HG03060 (cell line): ENCODE measurements at regions not wholly inside any gene's neighbourhood (a gene's known extent, or its start where the extent isn't known, plus 50 kb on each side); places are given as distances from the start of the nearest gene placed in this dataset.
"Not testable (repeated sequence)": the region's sequence is repeated elsewhere in the genome, so short reads cannot be mapped to it uniquely, and the experiment has no call there.

ENCODE experiments used
- ATAC-seq: cut with Tn5 transposase; IDR thresholded peaks from one replicate; pipeline ENCODE4 v1.9.1; 2021; ENCODE audit warnings: low read depth, moderate number of reproducible peaks; ENCODE audit not compliant: unreplicated experiment

DNA sequence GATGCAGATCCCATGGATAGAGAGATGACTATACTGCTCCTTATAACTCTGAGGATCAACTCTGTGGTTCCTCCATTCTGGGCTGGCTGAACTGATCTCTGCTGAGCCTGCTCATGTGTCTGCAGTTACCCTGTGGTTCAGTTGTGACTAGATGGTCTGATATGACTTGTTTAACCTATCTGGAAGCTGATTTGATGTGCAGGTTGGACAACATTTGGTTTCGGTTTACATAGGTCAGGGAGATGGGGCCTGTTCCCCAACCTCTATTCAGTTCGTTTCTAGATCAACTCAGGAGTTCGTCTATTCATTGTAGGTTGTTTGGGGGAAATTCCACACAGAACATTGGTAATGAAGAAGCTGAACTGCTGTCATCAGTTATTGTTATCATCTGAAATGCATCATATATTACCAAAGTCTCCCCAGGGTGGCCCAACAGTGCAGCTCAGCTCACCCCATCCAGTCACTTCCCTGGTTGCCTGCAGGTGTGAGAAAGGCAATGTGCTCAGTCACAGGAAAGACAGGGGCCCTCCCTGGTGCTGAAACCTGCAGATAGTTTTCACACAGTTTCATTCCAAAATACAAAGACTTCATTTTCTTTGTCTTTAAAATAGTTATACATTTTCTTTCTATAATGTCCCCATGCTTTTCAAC lies 415.0 kb downstream of the RPIA start:
- not testable (repeated sequence) for ATAC-seq

DNA sequence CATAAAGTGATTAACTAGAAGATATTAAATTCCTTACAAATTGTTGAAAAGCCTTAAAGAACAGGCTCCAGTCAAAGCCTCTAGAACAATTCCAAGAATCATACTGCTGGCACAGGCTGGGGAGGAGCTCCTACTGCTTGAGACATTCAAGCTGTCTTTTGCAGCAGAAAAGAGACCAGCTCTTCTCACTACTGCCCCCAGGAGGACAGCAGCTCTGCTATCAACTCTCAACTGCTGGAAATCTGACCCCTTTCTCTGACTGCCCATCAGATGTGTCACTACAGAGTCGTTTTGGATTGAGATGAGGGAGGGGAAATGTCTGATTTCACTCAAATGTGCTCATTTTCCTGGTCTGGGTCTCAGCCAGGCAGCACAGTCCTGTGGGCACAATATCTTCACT lies 421.0 kb downstream of the RPIA start:
- ATAC-seq, result not testable (repeated sequence)

DNA sequence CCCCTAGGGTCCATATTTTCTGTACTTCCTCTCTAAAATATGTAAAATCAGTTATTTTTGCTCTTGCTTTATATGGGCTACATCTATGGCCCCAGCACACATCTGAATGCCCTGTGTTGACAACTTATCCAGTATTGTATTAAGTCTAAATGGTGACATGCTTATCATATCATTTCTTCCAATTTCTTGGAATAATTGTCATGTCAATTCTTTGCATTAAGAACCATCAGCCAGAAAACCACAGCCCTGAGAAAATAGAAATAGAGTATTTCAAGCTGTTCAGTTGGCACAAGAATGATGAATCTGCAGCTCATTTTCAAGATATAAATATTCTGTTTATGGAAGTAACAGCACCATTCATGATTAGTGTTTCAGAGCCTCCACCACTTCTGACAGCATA lies 421.8 kb downstream of the RPIA start:
- not testable (repeated sequence) for ATAC-seq

DNA sequence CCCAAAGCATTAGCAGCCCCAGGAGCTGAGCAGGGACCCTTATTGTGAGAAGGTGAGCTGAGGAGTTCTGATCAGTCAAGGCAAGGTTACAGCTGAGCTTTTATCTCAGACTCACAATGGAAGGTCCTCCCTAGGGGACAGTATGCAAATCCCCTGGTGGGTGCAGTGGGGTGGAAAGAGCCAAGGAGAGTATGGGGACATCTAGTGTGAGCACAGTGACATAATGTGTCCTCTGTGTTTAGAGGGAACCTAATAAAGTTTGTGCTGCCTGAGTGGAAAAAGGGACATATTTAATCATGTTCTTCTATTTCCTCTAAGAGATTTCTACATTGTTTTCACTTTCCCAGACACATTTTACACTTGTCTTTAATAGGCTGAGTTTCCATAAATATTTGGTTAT lies 438.0 kb downstream of the RPIA start:
- not testable (repeated sequence) for ATAC-seq

DNA sequence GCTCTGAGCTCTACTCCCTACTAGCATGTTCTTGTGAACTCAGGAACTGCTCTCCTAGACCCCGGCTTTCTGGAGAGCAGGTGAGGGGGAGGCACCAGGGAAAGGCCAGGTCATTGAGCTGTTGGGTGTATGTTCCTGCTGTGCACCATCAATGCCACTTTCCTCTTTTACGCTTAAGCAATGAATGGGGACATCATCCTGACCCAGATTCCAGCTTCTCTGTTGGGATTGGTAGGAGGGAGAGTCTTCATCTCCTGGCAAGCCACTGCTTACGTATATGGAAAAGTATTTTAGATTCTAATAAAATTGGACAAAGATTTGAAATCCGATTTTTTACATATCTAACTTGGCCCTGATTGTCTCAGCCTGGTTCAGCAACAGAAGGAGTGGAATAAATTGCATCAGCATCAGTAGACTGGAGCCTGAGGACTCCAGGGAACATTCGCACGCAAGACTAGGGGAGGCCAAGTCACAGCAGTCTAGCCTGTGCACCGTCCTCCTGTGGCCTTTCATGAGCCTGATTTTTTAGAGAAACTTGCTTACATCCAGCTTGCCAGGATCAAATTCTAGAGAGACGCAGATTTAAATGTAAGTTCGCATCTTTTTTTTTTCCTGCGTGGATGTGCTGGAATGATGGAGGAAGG lies 439.3 kb downstream of the RPIA start:
- ATAC-seq, result not testable (repeated sequence)

DNA sequence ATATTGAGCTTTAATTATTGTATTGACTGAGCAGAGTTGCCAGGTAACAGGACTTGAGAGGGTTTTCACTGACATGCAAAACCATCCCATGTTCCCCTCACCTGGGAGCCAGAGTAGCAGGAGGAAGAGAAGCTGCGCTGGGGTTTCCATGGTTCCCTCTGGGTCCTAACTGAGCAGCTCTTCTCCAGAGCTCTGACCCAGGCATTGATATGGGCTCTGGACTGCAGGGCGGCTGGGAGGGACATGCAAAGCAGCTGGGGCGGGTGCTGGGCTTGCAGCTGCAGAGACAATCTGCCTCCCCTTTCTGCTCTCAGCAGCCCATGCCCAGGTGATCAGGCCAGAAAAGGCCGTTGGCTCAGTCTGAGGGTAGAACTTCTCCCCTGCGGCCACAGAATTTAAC lies 451.5 kb downstream of the RPIA start:
- not testable (repeated sequence) for ATAC-seq

DNA sequence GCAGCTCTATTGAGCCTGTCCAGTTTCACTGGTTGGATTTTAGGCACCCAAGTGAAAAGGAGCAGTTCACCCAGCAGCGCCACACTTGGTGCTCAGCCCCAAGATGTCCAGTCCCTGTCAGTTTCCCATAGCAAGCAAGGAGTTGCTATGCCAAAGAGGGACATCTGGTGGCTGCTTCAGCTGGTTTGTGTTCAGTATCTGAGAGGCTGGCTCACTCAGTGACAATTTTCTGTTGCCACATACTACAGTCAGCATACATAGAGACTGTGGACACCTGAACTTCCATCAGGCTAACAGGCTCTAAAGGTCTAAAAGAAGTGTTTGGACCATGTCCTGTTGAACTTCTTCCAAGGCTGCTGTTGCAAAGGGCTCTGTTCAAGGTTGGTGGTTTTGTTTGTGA lies 453.9 kb downstream of the RPIA start:
- ATAC-seq, result not testable (repeated sequence)

DNA sequence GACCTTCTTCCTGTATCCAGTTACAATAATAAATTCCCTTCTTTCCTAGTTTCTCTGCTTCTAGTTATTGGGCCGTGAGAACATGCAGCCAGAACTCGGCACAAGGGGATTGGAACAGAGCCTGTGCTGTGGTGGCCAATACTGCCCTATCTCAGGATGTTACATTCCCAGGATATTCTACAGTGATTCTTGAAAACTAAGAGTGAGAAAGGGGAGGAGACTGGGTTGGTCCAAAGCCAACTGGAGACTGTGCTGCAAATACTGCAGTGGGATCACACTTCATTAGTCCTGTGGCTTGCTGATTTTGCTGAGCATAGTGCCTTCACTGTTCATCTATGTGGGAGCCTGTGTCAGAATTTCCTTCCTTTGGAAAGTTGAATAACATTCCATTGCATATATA lies 456.8 kb downstream of the RPIA start:
- not testable (repeated sequence) for ATAC-seq

DNA sequence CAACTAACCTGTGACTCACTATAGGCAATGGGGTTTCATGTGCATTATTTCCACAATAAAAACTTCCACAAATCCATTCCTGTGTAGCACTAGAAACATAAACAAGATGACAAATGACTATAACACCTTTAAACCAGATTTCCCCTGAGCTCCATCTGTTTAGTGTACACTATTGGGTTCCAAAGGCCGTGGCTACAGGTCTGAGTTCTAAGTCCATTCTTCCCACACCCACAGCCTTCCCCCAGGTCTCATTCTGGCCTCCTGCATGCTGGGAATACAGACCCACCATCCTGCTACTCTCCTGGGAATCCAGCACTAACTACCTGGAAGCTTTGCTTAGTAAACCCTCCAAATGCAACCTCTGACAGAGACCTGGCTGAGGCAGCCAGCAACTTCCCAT lies 460.2 kb downstream of the RPIA start:
- not testable (repeated sequence) for ATAC-seq

DNA sequence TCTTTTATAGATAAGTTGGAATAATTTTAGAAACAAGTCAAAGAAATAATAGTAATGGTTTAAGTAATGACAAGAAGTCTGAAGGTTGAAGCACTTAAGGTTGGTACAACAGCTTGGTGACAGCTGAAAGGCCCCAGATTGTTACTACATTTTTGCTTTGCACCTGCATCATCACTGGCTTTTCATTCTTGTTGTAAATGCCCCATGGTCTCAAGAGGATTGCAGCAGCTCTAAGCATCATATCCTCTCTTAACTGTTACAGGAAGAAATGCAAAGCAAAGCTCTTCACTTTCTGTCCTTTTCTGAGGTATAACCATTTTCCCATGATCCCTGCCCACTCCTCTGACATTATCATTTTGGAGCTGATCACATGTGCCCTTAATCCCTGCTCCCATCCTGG lies 461.0 kb downstream of the RPIA start:
- not testable (repeated sequence) for ATAC-seq

DNA sequence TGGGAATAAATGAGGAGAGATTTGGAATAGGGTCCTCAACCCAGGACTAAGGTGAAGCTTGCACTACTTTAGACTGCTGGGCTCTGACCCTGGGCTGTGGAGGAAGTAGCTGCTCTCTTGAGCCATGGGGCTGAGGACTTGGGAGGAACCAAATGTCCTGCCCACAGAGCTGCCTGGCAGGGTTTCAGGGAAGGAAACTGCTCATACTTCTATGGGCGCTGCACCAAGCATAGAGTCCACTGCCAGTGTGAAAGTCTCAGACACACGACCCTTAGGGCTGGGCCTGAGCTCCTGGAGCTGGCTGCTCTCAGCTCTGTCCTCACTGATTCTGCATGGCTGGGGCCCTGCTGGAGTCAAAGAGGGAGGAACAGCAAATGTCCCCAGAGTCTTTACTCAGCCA lies 461.7 kb downstream of the RPIA start:
- not testable (repeated sequence) for ATAC-seq

DNA sequence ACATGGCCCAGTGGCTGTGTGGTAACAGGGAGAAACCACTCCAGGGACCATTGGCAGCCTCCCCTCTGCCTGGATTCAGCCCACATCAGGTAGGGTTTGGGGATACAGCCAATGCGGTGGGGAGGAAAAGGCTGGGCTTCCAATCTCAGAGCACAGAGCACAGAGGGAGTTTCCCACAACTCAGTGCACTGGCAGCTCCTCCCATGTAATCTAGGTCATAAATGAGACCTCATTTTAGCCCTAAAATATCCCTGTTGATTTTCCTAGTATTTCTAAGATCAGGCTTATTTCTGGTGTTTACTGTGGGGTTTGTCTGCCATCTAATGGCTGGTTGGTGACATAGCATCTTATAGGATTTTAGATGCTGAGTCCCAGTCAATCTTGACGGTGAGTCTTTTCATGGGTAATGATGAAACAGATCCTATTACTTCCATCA lies 462.8 kb downstream of the RPIA start:
- not testable (repeated sequence) for ATAC-seq

DNA sequence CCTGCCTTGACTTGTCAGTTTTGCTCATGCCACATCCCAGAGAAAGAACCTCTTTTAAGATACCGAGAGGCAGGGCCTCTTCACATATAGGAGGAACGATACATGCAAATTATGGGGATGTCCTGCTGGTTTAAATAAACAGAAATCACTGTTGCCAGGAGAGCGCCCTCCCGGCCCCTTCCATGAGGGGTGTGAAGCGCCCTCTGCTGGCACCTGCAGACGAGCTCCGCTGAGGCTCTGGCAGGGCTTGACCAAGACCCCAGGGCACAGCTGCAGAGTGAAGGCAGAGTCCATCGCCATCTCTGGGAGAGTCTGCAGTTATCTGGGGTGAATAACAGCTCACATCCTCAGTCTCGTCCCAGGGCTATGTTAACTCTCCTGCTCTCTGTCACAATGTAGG lies 468.8 kb downstream of the RPIA start:
- not testable (repeated sequence) for ATAC-seq

DNA sequence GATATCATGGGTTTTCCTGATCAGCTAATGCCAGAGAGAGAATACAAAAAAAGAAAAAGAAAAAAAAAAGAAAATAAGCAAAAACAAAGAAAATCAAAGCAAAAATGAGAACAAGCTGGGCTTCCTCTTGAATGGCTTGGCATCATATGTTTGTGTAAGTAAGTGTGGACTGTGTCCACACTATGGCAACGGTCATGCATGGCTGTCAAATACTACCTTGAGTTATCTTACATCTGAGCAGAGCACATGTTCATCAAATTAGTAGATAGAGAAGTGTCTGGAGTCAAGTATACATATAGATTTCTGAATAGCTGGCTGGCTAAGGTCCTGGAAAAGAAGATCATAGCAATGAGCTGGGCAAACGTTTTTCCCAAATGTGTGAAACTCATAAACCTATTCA lies 470.2 kb downstream of the RPIA start:
- ATAC-seq, result not testable (repeated sequence)

DNA sequence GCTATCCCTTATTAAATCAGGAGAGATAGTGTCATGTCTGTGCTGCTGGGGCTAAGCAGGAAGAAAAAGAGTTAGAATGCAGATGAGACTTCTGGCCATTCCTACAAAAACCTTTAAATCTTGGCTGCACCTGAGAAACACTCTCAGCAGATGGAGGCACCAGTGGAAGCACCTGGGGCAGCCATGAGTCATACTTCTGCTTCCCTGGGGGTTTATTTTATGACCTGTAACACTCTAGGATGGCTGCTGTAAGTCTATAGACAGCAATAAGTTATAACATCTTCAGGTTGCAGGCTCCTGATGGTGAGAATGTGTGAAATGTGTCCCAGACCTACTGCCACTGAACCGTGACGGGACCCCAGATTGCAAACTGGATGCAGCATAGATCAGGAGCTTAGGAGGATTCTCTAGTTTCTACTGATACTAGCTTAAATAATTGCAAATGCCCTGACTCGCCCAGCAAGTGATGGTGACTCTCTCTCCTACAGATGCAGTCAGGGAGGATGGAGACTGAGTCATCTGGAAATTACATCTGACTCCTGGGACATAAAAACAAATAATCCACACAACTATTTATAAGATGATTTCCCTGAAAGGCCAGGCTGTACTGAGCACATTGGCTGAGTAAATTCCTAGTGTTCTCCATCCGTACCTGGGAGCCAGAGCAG lies 479.2 kb downstream of the RPIA start:
- not testable (repeated sequence) for ATAC-seq

DNA sequence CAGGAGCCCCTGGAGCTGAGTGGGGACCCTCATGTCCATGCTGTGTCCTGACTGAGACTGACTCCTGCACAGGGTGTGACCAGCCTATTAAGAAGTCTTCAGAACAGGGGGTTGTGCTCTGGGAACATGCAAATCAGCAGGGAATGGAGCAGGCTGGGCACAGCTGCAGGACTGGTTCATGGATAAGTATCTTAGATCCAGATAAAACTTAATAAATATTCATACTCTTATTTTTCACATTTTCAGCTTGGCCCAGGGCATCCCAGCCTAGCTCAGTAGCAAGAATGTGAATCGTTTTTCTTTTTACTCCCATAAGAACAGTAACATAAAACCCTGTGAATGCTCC lies 479.7 kb downstream of the RPIA start:
- not testable (repeated sequence) for ATAC-seq

DNA sequence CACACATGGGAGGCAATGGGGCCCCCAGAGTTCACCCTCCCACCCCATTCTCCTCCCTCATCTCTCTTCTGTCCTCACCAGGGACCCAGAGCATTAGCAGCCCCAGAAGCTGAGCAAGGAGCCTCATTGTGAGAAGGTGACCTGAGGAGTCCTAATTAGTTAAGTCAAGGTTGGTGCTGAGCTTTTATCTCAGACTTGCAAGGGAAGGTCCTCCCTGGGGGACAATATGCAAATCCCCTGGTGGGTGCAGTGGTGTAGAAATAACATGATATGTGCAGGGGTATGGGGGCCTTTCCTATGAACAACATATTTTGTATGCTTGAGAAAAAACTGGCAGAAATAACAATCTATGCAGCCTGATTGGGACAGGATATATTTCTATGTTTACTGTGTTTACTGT lies 485.5 kb downstream of the RPIA start:
- ATAC-seq, result not testable (repeated sequence)

DNA sequence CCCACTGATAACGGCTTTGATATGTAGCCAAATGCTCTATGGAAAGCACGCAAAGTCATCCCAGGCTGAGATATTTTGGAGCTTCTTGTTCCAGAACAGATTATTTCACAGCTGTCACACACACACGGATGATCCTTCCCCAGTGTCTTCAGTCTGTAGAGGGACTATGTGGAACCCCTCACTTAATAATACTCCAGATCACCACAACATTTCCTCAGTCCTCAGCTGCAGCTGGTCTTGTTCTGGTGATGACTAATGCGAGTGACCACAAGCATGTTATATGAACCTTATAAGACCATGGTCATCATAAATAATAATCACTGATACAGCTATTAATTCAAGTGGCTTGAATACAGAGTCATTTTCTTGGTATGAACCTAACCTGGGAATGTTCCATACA lies 490.7 kb downstream of the RPIA start:
- not testable (repeated sequence) for ATAC-seq

DNA sequence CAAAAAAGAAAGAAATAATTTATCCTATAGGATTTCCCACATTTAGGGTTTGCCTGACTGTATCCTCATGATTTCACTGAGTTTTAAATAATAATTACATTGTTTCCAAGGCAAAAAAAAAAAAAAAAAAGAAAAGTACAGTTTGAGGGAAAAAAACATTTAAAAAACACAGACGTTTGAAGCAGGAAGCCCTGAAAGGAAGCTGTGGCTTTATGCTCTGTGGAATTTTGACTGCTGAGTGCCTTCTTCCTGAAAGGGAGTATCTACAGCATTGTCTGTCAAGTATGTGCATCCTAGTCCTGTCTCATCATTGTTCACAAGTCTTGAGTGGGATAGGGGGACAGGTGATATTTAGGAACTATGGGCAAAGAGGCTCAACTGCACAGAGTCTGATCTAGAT lies 493.3 kb downstream of the RPIA start:
- not testable (repeated sequence) for ATAC-seq

DNA sequence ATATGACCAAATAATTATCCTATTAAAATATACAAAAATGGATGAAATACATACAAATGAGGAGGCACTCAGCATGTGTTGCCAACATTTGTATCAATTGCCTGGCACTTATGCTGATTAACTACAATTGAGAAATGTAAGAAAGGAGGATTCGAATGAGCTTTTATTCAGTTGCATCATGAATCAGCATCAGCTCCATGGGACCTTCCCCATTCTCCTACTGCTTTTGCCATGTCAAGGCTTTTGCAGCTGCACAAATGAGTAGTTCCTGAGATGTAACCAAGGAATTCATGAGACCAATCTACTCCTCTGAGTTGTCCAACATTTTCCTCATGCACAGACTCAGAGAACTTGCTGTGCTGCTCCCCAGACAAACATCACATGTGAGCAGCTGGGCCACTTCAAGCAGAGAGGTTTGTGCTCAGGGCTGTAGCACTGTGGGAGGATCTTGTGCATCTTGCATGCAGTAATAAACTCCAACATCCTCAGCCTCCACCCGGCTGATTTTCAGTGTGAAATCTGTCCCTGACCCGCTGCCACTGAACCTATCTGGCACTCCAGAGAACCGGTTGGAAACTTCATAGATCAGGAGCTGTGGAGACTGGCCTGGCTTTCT lies 504.3 kb downstream of the RPIA start:
- ATAC-seq, result not testable (repeated sequence)

DNA sequence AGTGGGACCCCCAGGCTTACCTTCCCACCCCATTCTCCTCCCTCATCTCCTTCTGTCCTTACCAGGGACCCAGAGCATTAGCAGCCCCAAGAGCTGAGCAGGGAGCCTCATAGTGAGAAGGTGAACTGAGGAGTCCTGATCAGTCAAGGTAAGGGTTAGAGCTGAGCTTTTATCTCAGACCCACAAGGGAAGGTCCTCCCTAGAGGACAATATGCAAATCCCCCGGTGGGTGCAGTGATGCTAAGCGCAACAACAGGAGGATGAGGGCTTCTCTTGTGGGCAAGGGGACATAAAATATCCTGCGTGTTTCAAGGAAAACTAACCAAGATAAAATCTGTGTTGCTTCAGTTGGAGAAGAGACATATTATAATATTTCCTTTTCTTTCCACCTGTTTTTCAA lies 505.2 kb downstream of the RPIA start:
- not testable (repeated sequence) for ATAC-seq
